ENCODE measurements at regions not wholly inside any gene's neighbourhood (a gene's known extent, or its start where the extent isn't known, plus 50 kb on each side); places are given as distances from the start of the nearest gene placed in this dataset.

DNA sequence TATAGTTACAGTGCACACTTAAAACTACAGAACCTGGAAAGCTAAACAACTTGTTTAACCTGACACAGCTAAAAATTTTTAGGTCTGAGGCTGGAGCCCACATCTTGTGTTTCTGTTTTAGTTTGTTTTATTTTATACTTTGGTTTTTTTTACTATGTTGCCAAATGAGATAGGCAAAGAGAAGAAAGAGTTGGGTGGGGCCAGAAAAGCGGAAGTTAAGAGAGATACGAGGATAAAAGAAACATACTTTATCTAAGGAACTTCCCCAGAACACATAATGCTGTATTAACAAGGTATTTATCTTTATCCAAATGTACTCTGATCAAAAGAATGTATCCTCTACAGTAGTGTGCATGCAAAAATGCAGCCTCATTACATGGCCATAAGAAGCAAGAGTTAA, 1145.7 kb downstream of the EPHA3 start:
- TF ChIP-seq FOS (IDR thresholded peaks at IDR 0.05; ENCODE audit: borderline replicate concordance, insufficient read depth, low read length) (no peak), POLR2A (IDR thresholded peaks at IDR 0.05; ENCODE audit: low read depth, low read length) (no peak), EZH2 (IDR thresholded peaks at IDR 0.05; ENCODE audit: borderline replicate concordance, low read depth, low read length, severe bottlenecking) (no peak), POLR2AphosphoS5 (IDR thresholded peaks at IDR 0.05; ENCODE audit: insufficient read depth, low read depth, low read length) (no peak), JUN (IDR thresholded peaks at IDR 0.05; ENCODE audit: borderline replicate concordance, insufficient read depth, insufficient read length, low read depth) (no peak)
- TF ChIP-seq, protein P1, sequence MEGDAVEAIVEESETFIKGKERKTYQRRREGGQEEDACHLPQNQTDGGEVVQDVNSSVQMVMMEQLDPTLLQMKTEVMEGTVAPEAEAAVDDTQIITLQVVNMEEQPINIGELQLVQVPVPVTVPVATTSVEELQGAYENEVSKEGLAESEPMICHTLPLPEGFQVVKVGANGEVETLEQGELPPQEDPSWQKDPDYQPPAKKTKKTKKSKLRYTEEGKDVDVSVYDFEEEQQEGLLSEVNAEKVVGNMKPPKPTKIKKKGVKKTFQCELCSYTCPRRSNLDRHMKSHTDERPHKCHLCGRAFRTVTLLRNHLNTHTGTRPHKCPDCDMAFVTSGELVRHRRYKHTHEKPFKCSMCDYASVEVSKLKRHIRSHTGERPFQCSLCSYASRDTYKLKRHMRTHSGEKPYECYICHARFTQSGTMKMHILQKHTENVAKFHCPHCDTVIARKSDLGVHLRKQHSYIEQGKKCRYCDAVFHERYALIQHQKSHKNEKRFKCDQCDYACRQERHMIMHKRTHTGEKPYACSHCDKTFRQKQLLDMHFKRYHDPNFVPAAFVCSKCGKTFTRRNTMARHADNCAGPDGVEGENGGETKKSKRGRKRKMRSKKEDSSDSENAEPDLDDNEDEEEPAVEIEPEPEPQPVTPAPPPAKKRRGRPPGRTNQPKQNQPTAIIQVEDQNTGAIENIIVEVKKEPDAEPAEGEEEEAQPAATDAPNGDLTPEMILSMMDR (IDR thresholded peaks at IDR 0.05; ENCODE audit: extremely low read depth in 1 of 2, insufficient read depth in 1 of 2, low read depth in 1 of 2, low read length in 2 of 2), result no peak

All from endothelial cell of umbilical vein (primary cell).